ENCODE measurements at regions not wholly inside any gene's neighbourhood (a gene's known extent, or its start where the extent isn't known, plus 50 kb on each side); places are given as distances from the start of the nearest gene placed in this dataset.
"Not testable (repeated sequence)": the region's sequence is repeated elsewhere in the genome, so short reads cannot be mapped to it uniquely, and the experiment has no call there.

DNA sequence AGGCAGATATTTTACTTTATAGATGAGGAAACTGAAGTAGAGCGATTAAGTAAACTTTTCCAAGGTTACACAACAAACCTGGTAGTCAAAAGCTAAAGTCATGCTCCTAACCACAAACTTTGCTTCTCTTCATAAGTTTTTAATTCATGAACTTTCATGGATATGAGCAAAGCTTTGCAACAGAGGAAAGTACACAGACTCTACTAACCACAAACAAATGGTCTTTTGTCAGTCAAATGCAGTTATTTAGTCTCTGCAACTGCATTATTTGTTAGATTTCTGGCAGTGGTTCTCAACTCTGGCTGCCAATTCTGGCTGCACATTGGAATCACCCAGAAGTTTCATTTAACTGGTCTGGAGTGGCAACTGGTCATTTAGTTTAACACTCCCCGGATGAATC, 140.6 kb upstream of the TMEM168 start:
- DNase-seq, result no peak

DNA sequence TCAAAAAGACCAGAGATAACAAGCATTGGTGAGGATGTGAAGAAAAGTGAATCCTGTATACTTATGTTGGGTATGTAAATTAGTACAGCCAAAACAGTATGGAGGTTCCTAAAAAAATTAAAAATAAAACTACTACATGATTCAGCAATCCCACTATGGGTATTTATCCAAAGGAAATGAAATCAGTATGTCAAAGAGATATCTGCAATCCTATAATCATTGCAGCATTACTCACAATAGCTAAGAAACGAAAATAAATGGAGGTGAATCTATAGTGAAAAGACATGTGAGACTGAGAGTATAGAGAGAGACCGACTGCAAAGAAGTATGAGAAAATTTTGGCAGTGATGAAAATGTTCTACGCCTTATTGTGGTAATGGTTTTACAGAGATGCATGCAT, 139.2 kb upstream of the TMEM168 start:
- no peak for DNase-seq

DNA sequence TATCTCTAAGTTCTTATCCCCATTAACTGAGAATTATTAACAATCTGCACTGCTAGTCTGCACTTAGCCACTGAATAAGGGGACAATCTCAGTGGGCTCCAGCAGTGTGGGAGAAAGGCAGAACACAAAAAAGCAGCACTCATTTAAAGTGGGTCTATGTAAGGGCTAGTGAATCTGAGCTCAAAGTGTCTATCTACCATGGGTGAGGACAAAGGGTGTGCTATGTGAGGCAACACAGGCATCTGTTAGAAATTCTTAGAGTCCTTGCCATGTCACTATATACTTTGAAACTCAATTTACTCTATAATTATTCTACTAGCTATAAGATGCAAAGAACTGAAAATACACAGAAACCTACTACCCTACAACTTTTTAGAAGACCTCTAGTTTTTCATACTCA, 135.8 kb upstream of the TMEM168 start:
- DNase-seq, result no peak

DNA sequence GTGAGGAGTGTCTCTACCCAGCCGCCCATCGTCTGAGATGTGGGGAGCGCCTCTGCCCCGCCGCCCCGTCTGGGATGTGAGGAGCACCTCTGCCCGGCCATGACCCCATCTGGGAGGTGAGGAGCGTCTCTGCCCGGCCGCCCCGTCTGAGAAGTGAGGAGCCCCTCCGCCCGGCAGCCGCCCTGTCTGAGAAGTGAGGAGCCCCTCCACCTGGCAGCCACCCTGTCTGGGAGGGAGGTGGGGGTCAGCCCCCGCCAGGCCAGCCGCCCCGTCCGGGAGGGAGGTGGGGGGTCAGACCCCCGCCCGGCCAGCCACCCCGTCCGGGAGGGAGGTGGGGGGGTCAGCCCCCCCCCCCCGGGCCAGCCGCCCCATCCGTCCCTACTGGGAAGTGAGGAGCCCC, 132.4 kb upstream of the TMEM168 start:
- DNase-seq, result not testable (repeated sequence)

DNA sequence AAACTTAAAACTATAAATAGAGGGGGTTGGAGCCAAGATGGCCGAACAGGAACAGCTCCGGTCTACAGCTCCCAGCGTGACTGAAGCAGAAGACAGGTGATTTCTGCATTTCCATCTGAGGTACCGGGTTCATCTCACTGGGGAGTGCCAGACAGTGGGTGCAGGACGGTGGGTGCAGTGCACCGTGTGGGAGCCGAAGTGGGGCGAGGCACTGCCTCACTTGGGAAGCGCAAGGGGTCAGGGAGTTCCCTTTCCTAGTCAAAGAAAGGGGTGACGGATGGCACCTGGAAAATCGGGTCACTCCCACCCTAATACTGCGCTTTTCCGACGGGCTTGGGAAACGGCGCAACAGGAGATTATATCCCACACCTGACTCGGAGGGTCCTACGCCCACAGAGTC, 126.2 kb upstream of the TMEM168 start:
- not testable (repeated sequence) for DNase-seq

DNA sequence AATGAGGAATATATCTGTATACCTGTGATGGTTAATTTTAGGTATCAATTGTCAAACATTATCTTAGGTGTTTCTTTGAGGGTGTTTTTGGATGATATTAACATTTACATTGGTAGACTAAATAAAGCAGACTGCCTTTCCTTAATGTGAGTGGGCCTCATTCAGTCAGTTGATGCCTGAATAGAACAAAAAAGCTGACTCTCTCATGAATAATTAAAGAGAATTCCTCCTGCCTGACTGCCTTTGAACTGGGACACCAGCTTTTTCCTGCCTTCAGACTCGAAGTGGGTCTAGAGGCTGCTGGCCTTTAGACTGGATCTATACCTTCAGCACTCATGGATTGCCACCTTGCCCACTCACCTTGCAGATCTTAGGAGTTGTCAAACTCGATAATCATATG, 117.9 kb upstream of the TMEM168 start:
- no peak for DNase-seq

DNA sequence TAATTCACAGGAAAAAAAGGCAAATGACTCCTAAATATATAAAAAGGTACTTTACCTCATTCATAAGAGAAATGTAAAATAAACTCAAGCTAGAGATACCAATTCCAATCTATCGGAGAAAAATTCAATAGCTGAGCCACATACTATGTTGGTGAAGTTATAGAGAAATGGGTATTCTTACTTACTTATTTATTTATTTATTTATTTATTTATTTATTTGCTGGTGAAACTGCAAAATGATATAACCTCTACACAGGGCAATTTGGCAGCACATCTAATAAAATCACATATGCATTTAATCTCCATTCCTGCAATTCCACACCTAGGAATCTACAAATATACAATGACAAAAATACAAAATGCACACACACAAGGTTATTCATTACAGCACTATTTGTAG, 117.5 kb upstream of the TMEM168 start:
- DNase-seq, result no peak

DNA sequence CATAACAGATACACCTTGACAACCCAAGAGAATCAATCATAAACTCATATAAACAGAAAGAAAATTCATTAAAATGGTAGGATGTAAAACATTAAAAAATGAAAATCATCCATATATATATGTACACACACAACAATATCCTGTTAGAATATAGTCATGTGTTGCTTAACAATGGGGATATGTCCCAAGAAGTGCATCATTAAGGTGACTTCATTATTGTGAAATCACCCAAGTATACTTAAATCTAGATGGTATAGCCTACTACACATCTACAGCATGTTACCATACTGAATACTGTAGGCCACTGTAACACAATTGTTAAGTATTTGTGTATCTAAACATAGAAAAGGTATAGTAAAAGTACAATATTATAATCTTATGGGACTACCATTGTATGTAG, 115.8 kb upstream of the TMEM168 start:
- no peak for DNase-seq

DNA sequence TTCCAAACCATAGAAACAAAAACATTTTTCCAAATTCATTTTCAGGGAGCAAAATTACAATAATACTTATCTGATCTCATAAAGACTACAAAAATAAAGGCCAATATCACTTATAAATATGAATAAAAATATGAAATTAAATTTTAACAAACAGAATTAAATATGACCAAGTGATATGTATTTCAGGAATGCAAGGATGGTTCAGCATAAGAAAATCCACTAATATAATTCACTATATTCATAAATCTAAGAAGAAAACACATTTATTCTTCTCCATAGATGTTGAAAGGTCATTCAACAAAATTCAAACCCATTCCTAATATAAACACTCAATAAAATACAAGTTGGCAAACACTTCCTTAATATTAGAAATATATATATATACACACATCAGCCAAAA, 115.2 kb upstream of the TMEM168 start:
- DNase-seq, result no peak

DNA sequence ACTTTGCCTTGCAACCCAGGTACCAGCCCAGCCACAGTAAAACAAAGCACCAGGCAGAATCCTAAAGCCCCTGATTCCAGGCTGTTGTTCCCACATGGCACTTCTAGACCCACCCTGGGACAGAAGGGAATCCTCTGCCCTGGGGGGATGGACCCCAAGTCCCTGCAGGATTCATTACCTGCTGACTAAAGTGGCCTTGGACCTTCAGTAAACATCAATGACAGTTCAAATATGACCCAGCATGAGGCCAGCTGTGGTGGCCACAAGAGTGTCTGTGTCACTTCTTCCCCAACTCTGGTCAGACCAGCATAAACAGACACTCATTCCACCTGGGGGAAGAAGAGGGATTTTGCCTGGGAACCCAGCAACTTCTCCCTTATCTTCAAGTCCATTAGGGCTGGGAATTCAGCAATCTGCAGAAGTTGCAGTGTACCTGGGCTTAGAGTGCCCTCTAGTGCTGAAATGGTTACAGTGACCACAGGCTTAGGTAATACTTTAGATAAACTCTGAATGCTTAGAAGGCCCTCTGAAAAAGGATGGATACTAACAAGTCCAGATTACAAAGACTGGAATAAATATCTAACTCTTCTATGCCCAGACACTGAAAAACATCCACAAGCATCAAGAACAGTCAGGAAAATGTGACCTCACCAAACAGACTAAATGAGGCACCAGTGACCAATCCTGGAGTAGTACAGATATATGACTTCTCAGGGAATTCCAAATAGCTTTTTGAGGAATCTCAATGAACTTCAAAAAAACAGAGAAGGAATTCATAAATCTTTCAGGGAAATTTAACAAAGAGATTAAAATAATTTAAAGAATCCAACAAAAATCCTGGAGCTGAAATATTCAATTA, 108.5 kb upstream of the TMEM168 start:
- no peak for DNase-seq

DNA sequence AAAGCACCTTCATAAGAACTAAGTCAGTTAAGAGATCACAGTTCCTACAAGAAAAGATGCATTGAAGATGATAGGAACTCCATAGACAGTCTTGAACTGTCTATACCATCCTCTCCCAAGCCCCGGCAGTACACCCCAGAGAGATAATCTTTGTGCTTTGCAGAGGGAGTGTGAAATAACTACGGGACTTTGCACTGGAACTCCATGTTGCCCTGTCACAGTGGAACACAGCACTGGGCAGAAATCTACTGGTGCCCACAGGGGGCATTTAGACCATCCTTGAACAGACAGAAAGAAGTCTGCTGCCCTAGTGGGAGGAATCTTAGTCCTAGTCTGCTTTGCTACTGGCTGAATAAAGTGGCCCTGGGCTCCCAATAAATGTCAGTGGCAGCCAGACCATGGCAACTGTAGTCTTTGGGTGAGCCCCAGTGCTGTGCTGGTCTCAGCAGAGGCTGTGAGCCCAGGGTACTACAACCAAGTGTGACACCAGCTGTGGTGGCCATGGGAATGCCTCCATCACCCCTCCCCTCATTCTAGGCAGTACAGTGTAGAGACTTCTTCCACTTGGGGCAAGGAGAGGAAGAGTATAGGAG, 107.7 kb upstream of the TMEM168 start:
- DNase-seq, result no peak

DNA sequence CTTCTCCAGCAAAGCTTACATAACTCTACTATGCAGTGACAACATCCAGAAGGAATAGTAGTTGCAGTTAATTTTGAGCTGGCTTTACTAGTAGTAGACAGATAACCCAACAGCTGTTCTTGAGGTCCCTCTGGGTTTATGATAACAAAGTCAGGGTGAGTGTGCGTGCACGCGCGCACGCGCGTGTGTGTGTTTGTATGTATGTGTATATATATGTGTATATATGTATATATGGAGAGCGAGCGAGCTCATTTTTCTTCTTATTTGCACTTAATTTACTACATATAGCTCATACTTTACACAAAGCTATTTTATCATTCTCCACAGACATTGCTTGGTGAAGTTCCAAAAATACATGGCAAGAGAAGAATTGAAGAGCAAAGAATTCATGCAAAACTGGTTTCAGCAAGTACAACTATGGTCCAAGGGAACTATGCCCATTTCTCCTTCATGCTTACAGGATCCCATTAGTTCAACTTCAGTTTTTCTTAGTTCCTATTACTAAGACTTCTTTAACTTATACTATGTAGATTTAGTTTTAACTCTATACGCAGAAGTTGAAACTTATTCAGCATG, 105.9 kb upstream of the TMEM168 start:
- DNase-seq, result no peak

DNA sequence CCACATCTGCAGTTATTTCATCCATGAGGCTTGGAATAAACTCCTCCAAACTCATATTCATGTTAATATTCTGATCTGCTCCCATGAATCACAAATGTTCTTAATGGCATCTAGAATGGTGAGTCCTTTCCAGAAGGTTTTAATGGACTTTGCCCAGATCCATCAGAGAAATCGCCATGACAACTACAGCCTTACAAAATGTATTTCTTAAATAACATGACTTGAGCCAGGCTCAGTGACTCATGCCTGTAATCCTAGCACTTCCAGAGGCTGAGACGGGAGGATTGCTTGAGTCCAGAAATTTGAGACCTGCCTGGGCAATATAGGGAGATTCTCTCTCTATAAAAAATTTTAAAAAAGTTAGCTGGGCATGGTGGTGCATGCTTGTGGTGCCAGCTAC, 102.1 kb upstream of the TMEM168 start:
- DNase-seq, result no peak

DNA sequence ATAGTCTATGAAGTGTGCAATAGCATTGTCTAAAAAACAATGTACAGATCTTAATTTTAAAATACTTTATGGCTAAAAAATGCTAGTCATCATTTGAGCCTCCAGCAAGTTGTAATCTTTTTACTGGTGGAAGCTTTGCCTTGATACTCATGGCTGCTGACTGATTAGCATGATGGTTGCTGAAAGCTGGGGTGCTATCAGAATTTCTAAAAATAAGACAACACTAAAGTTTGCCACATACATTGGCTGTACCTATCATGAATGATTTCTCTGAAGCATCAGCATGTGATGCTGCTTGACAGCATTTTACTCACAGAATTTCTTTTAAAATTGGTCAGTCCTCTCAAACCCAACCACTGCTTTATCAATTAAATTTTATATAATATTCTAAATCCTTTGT, 101.5 kb upstream of the TMEM168 start:
- DNase-seq, result no peak

DNA sequence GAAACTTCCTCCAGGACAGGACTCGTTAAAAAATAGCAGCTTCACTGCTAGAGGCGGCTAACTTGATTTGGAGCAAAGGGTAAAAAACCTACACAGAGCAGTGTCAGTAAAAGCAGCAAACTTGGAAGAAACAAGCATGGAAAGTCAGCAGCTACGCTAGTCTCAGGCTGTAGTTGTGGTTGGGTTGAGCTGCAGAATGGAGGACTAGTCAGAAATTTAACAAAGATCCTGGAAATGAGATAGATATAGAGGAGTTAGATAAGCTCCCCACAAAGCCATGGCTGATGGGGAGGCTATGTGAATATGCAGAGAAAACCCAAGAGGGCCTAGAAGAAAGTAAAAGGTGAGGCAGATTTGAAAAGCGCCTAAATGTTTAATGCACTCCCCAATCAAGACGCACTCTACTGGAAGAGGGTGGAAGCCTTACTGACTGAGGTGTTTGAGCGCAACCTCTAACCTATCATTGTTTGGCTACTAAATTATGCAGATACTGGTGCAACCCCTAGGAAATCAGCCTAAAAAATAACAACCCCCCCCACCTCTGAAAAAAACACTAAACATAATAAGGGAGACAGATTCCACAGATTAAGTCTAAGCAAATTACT, 99.7 kb upstream of the TMEM168 start:
- no peak for DNase-seq

DNA sequence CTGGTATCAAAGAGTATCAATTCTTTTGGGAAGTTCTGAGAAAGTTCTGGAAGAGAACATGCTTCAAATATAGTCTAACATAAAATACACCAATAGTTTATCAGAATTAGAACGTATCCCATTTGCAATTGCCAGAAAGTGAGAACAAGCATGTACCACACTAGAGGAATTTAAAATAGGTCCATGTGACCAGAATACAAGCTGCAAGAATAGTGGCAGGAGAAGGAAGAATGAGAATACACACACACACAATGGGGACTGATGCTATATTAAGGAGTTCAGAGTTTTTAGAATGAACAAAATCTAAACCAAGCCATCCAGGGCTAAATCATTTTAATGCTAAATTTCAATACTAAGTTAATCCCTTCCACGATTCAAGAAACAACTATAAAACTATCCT, 99.1 kb upstream of the TMEM168 start:
- DNase-seq, result no peak

DNA sequence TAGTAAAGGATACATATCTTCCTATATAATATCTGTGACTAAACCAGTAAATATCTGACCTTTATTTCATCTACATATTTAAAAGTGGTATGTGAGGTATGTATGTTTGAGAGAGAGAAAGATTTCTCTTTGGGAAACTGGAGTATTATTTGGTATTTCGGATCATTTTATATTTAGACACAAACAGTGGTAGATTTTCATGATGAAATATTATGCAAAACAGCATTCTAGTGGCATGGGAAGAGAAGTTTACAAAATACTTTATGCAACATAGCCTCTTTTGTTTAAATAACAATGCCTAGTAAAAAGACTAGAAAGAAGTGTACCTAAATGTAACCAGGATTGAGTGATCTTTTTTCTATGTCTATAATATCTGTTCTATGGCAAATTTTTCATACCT, 98.6 kb upstream of the TMEM168 start:
- DNase-seq, result no peak

DNA sequence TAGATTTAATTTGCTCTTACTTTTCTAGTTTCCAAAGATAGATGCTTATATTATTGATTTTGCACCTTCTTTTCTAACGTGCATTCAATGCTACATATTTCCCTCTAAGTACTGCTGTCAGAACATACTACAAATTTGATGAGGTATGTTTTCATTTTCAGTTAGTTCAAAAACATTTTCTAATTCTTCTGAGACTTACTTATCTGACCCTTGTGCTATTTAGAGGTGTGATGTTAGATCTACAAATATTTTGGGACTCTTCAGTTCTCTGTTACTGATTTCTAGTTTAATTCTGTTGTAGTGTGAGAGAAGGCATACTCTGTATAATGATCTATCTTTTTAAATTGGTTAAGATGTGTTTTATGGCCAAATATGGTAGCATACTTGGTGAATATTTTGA, 97.8 kb upstream of the TMEM168 start:
- DNase-seq, result no peak

DNA sequence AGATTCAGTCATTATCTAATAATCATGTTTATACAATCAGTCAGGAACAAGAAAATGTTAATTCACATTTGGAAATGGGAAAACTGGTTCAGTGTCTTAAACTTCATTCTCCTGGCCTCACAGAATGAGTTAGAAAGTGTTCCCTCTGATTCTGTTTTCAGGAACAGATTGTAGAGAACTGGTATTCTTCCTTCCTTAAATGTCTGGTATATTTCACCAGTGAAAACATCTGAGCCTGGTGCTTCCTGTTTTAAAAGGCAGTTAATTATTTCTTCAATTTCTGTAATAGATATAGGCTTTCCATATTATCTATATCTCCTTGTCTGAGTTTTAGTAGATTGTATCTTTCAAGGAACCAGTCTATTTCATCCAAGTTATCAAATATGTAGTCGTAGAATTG, 97.1 kb upstream of the TMEM168 start:
- no peak for DNase-seq

DNA sequence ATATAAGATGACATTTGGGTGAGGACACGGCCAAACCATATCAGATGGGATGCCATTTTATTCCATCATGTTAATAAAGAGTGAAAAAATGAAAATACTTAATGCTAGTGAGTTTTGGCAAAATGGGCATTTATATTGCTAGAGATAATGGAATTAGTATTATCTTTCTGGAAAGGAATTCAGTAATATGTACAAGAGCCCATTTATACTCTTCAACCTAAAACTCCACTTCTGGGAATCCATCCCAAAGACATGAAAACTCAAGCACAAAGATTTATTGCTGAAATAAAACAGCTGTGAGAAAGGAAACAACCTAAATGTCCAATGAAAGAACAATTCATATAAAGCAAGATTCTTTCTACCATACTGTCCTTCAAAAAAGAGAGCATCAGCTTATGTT, 96.0 kb upstream of the TMEM168 start:
- no peak for DNase-seq

DNA sequence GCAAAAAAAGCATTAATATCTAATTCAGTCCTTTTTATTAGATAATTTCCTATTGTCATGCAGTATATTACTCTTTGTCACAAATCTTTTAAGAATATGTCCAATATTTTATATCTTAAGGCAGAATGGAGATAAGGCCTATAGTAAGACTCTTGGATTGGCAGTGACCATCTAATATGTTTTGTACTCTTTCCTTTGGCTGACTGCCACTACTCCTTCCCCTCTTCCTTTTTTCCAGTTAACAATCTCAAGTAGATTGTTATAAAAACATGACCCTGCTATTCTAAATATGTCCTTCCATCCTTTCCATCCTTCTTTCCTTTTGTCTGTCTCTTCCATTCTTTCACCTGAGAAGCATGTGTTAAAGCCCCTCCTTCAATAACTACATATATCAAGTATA, 92.8 kb upstream of the TMEM168 start:
- no peak for DNase-seq

DNA sequence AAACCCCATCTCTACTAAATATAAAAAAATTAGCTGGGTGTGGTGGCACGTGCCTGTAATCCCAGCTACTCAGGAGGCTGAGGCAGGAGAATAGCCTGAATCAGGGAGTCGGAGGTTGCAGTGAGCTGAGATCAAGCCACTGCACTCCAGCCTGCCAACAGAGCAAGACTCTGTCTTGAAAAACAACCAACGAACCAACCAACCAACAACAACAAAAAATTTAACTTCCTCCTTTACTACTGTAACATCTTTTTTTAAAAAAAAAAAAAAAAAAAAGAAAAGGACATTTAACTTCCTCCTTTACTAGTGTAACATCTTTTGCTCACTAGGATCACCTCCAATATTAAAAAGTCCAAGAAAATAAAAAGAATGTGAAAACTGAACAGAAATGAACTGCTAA, 92.3 kb upstream of the TMEM168 start:
- DNase-seq, result no peak

DNA sequence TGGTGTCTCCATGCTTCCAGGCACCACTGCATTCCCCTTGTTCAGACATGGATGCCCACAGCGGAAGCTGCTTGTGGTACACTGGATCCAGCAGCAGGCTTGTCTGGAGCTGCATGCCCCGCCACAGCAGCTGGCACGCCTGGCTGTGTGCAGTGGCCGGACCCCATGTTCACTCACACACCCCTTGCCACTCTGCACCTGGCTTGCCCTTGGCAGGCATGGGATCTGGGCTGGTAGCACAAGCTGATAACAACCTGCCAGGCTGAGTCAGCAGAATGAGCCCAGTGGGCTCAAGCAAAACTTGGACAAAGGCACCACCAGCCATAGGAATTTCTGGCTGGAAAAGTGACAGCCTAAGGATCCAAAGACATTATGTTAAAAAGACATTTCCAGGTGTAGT, 91.8 kb upstream of the TMEM168 start:
- no peak for DNase-seq

DNA sequence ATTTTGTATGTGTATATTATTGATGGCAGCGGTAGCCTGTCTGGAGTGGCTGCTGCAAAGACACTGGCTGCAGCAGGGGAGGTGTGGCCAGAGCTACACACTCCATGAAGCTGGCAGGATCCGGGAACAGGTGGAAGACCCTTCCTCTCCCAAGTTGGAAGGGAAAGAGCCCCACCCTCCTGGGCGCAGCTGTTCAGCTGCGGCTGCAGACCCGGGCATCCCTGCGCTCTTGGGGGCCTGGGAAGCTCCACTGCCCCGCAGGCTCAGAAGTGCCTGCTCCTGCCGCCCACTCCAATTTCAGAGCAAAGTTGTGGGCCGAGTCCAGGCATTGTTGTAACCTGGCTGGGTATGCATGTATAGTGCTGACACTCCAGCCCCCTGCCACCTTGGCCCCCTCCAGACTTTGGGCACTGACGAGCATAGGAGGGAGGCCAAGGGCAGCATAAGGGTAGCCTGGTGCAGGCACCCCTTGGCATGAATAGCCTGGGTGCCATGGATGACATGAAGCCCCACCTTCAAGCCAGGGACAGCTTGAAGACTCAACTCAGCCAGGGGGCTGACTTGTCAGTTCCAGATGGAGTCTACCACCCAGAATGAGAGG, 90.7 kb upstream of the TMEM168 start:
- DNase-seq, result no peak
